ENCODE measurements at regions not wholly inside any gene's neighbourhood (a gene's known extent, or its start where the extent isn't known, plus 50 kb on each side); places are given as distances from the start of the nearest gene placed in this dataset.

DNA sequence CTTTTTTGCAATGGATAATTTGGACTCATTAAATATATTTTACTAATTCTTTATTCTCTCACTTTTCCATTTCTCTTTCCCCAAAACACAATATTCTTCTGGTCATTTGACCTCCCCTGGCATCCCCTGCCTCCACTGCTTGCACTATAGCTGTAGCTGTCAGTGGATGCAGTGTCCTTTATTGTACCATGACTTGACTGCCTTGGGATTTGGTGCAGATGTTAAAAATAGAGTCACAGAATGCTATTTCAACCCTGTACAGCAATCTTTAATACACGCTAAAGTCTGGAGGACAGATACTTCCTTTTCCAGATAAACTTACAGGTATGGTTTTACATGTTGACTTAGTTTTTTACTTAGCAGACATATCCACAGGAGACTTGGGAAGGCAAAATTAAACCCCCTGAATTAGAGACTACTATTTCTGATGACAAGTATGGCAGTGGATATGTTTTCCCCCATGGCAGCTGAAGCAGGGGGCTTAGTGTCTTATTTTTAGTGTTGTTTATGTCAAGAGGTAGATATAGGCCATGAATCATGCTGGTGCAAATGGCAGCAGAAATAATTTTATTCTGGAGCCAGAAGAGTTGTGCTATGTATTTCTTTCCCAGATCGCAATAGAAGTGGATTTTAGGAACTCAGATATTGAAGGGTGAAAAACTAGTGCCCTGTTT, 461.4 kb downstream of the NAF1 start:
- no peak overlapping the region for H3K4me3 ChIP-seq (replicated peaks in 1 of 2; ENCODE audit: low read depth in 2 of 2, low read length in 2 of 2)
- TF ChIP-seq, protein P1, sequence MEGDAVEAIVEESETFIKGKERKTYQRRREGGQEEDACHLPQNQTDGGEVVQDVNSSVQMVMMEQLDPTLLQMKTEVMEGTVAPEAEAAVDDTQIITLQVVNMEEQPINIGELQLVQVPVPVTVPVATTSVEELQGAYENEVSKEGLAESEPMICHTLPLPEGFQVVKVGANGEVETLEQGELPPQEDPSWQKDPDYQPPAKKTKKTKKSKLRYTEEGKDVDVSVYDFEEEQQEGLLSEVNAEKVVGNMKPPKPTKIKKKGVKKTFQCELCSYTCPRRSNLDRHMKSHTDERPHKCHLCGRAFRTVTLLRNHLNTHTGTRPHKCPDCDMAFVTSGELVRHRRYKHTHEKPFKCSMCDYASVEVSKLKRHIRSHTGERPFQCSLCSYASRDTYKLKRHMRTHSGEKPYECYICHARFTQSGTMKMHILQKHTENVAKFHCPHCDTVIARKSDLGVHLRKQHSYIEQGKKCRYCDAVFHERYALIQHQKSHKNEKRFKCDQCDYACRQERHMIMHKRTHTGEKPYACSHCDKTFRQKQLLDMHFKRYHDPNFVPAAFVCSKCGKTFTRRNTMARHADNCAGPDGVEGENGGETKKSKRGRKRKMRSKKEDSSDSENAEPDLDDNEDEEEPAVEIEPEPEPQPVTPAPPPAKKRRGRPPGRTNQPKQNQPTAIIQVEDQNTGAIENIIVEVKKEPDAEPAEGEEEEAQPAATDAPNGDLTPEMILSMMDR (IDR thresholded peaks at IDR 0.05; ENCODE audit: low read depth, low read length), result no peak
- no peak for DNase-seq (ENCODE audit: low read depth in 2 of 2)

DNA sequence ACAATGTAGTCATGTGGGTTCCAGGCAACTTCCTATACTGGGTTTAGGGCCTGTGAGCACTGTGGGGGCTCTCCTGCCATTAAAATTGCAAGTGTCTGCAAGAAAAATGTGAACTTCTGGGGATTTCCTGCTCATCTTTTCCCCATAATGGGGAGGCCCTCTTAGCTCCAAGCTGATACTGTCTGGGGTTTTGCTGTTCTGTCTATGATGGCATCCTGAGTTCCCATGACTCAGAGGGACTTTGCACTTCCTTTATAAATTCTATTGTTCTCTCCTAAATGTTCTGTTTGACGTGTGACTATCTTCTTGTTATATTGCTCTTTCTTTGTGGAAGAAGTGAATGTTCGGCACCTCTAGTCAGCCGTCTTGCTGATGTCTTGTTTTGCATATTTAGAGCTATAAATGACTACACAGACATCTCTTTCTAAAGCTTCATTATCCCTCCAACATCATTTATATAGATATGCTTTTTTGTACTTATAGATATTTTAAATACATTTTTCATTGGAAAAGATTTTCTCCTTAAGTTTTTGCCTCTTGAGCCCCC, 465.8 kb downstream of the NAF1 start:
- TF ChIP-seq, protein P1 (IDR thresholded peaks at IDR 0.05; ENCODE audit: low read depth, low read length), result no peak
- no peak overlapping the region for H3K4me3 ChIP-seq (replicated peaks in 1 of 2; ENCODE audit: low read depth in 2 of 2, low read length in 2 of 2)
- no peak for DNase-seq (ENCODE audit: low read depth in 2 of 2)

DNA sequence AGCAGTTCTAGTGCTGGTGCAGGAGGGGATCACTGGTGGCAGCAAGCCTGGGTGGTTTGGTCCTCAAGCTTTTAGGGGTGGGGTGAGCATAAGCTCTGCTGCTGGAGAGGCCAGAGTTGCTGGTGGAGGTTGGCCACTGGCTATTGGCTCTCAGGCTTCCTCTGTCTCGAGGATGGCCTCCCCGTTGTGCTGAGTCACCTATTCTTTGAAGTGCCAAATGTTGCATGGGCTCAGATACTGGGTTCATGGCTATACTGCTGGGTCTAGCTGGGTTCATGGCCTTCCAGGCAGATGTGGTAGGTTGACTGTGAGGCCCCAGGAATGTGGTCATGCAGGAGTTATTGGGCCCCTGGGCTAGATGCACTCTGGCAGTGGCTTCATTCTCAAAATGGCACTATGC, 466.3 kb downstream of the NAF1 start:
- no peak overlapping the region for H3K4me3 ChIP-seq (replicated peaks in 1 of 2; ENCODE audit: low read depth in 2 of 2, low read length in 2 of 2)
- DNase-seq (ENCODE audit: low read depth in 2 of 2), result no peak
- TF ChIP-seq, protein P1 (IDR thresholded peaks at IDR 0.05; ENCODE audit: low read depth, low read length), result no peak

DNA sequence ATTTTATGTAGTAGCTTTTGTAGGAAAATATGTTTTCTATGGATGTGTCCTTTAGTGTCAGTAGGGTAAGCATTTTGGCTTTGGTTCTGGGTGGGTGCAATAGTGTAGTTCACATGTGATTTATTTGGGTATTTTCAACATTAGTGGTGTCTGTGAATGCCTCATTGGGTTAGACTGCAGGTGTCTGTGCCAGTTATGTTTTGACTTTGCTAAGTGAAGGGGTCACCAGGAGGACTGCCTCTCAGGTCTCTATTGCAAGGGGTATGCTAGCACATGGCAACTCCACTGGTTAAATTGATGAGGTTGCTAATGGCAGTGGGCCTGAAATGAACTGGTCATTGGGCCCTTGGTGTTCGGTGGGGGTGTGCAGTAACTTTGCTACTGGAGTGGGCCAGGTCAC, 467.1 kb downstream of the NAF1 start:
- TF ChIP-seq, protein P1 (IDR thresholded peaks at IDR 0.05; ENCODE audit: low read depth, low read length), result no peak
- no peak for DNase-seq (ENCODE audit: low read depth in 2 of 2)
- H3K4me3 ChIP-seq (replicated peaks in 1 of 2; ENCODE audit: low read depth in 2 of 2, low read length in 2 of 2), result no peak overlapping the region

DNA sequence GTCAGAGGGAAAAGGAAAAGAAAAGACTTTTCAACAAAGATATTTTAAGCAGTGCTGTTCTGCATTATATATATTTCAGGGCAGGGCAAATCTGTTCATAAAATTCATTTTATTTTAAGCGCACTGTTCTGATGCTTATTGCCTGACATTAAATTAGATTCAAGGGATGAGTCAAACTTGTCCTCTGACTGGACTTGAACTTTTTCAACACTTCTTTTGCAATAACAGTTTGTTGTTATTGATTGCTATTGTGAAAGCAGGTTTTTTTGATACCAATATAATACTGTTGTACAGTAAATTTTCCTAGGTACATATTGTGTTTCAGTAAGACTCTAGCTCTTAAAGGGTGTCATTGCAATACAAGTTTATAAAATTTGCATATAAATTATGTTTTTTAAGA, 481.3 kb downstream of the NAF1 start:
- no peak overlapping the region for H3K4me3 ChIP-seq (replicated peaks in 1 of 2; ENCODE audit: low read depth in 2 of 2, low read length in 2 of 2)
- TF ChIP-seq, protein P1 (IDR thresholded peaks at IDR 0.05; ENCODE audit: low read depth, low read length), result no peak
- DNase-seq (ENCODE audit: low read depth in 2 of 2), result peak in 1 of 2 donors; percentile 18

DNA sequence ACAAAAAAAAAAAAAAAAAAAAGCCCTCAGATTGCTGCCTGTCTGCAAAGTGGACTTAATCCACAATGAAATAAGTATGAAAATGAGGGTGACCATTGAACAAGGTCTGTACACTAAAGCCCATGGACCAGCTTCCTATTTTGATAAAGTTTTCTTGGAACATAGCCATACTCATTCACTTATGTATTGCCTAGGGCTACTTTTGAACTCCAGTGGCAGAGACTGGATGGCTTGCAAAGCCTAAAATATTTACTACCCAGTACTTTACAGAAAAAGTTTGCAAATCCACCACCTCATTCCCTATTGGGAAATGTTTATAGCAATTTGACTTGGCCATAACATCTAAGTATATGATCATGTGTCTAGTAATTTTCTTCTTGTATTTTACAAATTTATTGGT, 481.7 kb downstream of the NAF1 start:
- peak in 1 of 2 donors; percentile 1 for DNase-seq (ENCODE audit: low read depth in 2 of 2)
- TF ChIP-seq, protein P1 (IDR thresholded peaks at IDR 0.05; ENCODE audit: low read depth, low read length), result no peak
- H3K4me3 ChIP-seq (replicated peaks in 1 of 2; ENCODE audit: low read depth in 2 of 2, low read length in 2 of 2), result no peak overlapping the region

DNA sequence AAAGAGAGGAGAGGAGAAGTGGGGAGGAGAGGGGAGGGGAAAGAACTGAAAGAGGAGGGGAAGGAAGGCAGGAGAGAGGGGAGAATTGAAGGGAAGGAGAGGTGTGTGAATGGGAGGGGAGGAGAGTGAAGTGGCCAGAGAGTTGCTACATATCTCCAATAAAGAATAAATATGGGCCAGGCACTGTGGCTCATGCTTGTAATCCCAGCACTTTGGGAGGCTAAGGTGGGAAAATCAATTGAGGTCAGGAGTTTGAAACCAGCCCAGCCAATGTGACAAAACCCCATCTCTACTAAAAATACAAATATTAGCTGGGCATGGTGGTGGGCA, 482.4 kb downstream of the NAF1 start:
- no peak overlapping the region for H3K4me3 ChIP-seq (replicated peaks in 1 of 2; ENCODE audit: low read depth in 2 of 2, low read length in 2 of 2)
- TF ChIP-seq, protein P1 (IDR thresholded peaks at IDR 0.05; ENCODE audit: low read depth, low read length), result no peak
- DNase-seq (ENCODE audit: low read depth in 2 of 2), result no peak
